Coronary artery (tissue), 2 donors: ENCODE measurements at regions not wholly inside any gene's neighbourhood (a gene's known extent, or its start where the extent isn't known, plus 50 kb on each side); places are given as distances from the start of the nearest gene placed in this dataset.

Experiments
- DNase-seq: peaks from one replicate; pipeline ENCODE4 v3.0.0-alpha.2; 2017; ENCODE audit warnings: low spot score
- H3K27ac ChIP-seq, 2 donors: fragments of 200-600 bp; sonication (generic); one replicate each; pipeline ENCODE4 v1.5.1; 2016 to 2019
- H3K4me3 ChIP-seq: fragments of 200-600 bp; sonication (generic); 2 replicates; pipeline ENCODE4 v1.5.1; 2016; ENCODE audit warnings: mild to moderate bottlenecking, moderate library complexity
- TF ChIP-seq, protein P1 (sequence below): fragments of 200-600 bp; sonication (generic); IDR thresholded peaks from one replicate; pipeline ENCODE4 v1.5.1; 2019; ENCODE audit warnings: antibody characterized with exemption

DNA sequence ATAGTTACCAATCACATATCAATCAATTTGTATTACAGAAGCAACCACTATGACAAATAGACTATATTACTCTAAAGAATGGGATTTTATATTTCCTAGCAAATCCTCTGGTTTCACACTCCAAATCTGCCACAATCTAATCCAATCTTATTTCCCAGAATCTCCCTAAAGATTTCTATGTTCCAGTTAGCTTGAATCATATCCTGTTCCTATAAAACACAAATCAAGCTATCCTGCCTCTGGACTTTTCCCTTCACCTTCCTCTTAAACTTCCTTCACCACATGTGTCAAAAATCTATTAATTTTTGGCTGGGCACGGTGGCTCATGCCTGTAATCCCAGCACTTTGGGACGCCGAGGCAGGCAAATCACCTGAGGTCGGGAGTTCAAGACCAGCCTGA is 50.0 kb downstream of the PIK3C2A start:
- no peak for DNase-seq
- TF ChIP-seq, protein P1, sequence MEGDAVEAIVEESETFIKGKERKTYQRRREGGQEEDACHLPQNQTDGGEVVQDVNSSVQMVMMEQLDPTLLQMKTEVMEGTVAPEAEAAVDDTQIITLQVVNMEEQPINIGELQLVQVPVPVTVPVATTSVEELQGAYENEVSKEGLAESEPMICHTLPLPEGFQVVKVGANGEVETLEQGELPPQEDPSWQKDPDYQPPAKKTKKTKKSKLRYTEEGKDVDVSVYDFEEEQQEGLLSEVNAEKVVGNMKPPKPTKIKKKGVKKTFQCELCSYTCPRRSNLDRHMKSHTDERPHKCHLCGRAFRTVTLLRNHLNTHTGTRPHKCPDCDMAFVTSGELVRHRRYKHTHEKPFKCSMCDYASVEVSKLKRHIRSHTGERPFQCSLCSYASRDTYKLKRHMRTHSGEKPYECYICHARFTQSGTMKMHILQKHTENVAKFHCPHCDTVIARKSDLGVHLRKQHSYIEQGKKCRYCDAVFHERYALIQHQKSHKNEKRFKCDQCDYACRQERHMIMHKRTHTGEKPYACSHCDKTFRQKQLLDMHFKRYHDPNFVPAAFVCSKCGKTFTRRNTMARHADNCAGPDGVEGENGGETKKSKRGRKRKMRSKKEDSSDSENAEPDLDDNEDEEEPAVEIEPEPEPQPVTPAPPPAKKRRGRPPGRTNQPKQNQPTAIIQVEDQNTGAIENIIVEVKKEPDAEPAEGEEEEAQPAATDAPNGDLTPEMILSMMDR, result no peak
- peak overlapping the region in 1 of 2 donors; percentile 11 for H3K27ac ChIP-seq
- no peak overlapping the region for H3K4me3 ChIP-seq

DNA sequence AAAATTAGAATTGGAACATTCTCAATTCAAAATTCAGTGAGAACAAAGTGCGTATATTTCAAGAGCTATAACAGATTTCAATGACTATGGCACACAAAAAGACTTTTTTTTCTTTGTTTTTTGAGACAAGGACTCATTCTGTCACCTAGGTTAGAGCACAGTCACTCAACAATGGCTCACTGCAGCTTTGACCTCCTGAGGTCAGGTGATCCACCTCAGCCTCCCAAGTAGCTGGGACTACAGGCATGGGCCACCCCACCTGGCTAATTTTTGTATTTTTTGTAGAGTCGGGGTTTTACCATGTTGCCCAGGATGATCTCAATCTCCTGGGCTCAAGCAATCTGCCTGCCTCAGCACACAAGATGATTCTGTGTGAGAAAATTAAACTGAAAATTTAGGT is 51.5 kb downstream of the PIK3C2A start:
- Histone ChIP-seq H3K27ac (no peak overlapping the region), H3K4me3 (no peak overlapping the region)
- TF ChIP-seq, protein P1, result no peak
- DNase-seq, result no peak

DNA sequence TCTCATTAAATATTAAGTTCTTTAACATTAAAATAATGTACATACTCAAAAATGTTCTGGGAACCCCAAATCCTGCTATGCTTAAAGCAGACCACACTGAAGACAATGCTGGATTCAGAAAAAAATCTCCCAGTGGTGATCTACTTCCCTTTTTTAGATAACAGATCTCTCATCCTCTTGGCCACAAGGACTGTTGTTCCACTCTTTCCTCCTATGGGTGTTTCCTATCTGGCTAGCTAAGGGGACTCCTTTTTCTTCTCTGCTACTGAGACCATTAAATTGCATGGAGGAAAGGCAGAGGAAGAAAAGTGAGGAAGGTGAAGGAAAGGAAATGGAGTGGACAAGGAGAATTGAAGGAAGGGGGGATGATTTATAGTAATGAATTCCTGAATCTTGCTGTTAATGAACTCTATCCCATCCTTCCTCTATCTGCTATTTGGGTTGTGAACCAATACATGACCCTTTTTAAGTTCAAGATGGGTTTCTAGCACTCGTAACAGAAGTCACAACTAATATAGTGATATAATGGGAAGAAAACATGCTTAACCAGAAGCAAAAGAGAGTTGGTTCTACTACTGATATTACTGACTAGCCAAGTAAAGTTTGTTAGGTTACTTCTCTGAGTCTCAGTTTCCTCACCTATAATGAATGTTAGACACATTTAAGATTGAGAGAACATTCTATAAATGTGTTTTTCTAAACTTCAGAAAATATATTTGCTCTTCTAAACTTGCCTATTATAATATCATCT is 53.2 kb downstream of the PIK3C2A start:
- TF ChIP-seq, protein P1, result no peak
- Histone ChIP-seq H3K27ac (peak overlapping the region in 1 of 2 donors; percentile 14), H3K4me3 (no peak overlapping the region)
- no peak for DNase-seq

DNA sequence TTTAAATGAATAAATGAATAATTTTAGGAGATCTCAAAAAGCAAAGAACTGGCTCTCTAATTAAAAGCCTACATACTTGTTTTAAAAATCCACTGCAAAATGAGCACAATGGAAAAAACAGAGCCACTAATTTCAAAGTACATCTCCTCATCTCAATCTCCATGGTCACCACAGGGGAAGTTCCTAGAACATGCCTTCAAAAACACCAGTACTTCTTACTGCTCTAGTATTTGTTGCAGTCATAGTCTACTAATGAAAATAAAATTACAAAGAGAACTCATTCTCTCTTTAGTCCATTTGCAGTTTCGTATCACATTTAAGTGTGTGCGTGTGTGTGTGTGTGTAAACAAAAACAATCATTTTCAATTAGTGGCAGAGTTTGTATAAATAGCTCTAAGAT is 54.0 kb downstream of the PIK3C2A start:
- Histone ChIP-seq H3K27ac (no peak overlapping the region), H3K4me3 (no peak overlapping the region)
- TF ChIP-seq, protein P1, result no peak
- DNase-seq, result no peak

DNA sequence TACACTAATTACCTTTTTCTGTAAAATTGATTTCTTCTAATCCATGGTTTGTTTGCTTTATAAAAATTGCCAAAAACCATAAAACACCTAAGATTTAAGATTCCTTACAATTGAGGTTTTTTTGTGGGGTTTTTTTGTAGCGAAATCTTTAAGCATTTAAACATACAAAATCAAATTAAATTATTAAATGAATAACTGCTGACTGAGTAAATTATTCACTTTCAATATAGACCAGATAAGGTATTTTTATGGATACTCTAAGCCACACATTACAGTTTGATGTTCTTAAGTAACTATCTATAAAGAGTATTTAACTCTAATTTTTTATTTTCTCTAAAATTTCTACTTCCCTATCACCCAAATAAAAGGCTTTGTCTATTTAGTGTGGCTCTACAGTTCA is 55.5 kb downstream of the PIK3C2A start:
- Histone ChIP-seq H3K4me3 (no peak overlapping the region), H3K27ac (no peak overlapping the region)
- TF ChIP-seq, protein P1, result no peak
- no peak for DNase-seq

DNA sequence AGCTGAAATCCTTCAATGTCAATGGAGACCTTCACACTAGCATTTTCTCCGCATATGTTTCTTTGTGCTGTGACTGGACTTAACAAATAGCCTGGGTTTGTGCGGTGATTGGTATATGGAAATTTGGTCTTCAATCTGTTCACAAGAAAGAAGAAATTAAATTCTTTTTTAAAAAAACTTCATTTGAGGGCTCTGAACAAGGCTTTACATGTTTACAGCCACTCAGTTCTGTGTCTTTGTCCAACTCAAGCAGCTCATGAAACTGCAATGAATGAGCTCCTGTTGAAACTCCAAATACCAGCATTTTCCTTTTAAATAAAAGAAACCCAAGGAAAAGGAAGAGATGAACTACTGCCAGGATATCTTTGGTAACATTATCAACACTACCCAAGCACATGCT is 57.3 kb downstream of the PIK3C2A start:
- no peak overlapping the region for H3K27ac ChIP-seq

DNA sequence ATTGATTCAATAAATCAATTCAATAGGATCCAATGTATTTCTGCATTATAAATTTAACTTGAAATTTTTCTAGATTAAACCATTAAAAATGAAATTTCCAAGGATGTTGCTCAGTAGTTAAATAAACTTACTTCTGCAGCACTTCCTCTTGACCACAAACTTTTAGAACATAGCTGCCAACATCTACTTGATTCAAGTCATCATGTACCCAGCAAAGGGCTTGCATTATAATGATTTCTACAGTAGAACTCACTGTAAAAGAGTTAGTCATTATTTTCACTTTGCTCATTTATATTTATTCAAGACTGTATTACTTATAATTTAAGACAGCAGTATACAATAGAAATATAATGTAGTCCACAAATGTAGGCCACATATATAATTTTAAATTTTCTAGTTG is 59.2 kb downstream of the PIK3C2A start:
- no peak overlapping the region for H3K27ac ChIP-seq
- no peak for DNase-seq
- no peak overlapping the region for H3K4me3 ChIP-seq
- TF ChIP-seq, protein P1, result no peak

More for the DNA sequence above, 57.3 kb downstream of the PIK3C2A start:
- H3K4me3 ChIP-seq, result no peak overlapping the region
- no peak for DNase-seq
- TF ChIP-seq, protein P1, result no peak
